Kidney (tissue), 13 donors: ENCODE measurements at regions not wholly inside any gene's neighbourhood (a gene's known extent, or its start where the extent isn't known, plus 50 kb on each side); places are given as distances from the start of the nearest gene placed in this dataset.

Experiments
- DNase-seq, 5 donors: peaks; one replicate each; pipeline ENCODE4 v3.0.0-alpha.2; 2013 to 2020
- FAIRE-seq: peaks from 2 replicates; lab custom pipeline; 2012; peaks lifted over from hg19 to GRCh38; lab: Jason Lieb, UNC
- H3K27ac ChIP-seq, 2 donors: one replicate each; pipeline ENCODE4 v1.7.0; 2013; ENCODE audit warnings: low read depth in 2 of 2, low read length in 2 of 2, inconsistent platforms in 1 of 2
- H3K27me3 ChIP-seq: one replicate; pipeline ENCODE4 v1.7.1; 2013; ENCODE audit warnings: low read length, inconsistent platforms; ENCODE audit not compliant: control insufficient read depth, insufficient read depth
- H3K36me3 ChIP-seq, 3 donors: one replicate each; pipeline versions ENCODE4 v1.7.0 to v1.7.1; 2013; ENCODE audit warnings: low read length in 3 of 3, control low read depth in 1 of 3, inconsistent platforms in 1 of 3; ENCODE audit not compliant: insufficient read depth in 3 of 3, control insufficient read depth in 2 of 3
- H3K4me1 ChIP-seq, 3 donors: one replicate each; pipeline versions ENCODE4 v1.7.0 to v1.7.1; 2013; ENCODE audit warnings: low read length in 3 of 3, inconsistent platforms in 1 of 3, low read depth in 1 of 3; ENCODE audit not compliant: control insufficient read depth in 2 of 3, insufficient read depth in 2 of 3
- H3K4me3 ChIP-seq, 3 donors: one replicate each; pipeline versions ENCODE4 v1.7.0 to v1.8.1; 2013; ENCODE audit warnings: low read length in 3 of 3, control low read depth in 1 of 3, inconsistent platforms in 1 of 3
- H3K9ac ChIP-seq, 3 donors: one replicate each; pipeline versions ENCODE4 v1.7.0 to v1.7.1; 2013; ENCODE audit warnings: low read length in 3 of 3, control low read depth in 1 of 3, inconsistent platforms in 1 of 3
- H3K9me3 ChIP-seq, 3 donors: one replicate each; pipeline versions ENCODE4 v1.7.0 to v1.7.1; 2013; ENCODE audit warnings: low read length in 3 of 3, control low read depth in 1 of 3, inconsistent platforms in 1 of 3; ENCODE audit not compliant: control insufficient read depth in 2 of 3, insufficient read depth in 1 of 3
- intact Hi-C: fragments of 100-400 bp; cut with DNase I; formaldehyde crosslinking; loops from one replicate; pipeline ENCODE4 v1.11.1; 2022
- TF ChIP-seq, protein P1 (sequence below): IDR thresholded peaks from 3 replicates; pipeline ENCODE4 v1.5.1; 2012; ENCODE audit warnings: mild to moderate bottlenecking, moderate library complexity, borderline replicate concordance; ENCODE audit not compliant: insufficient read depth; ENCODE audit errors: extremely low read depth
- donor health status: control.
- donor health status: control.
- donor health status: control.
- donor health status: control.
- donor health status: control.
- donor health status: DM: yes; HTN: yes; CAD: no.
- donor health status: Normal renal cell carcinoma (clear cell type).

DNA sequence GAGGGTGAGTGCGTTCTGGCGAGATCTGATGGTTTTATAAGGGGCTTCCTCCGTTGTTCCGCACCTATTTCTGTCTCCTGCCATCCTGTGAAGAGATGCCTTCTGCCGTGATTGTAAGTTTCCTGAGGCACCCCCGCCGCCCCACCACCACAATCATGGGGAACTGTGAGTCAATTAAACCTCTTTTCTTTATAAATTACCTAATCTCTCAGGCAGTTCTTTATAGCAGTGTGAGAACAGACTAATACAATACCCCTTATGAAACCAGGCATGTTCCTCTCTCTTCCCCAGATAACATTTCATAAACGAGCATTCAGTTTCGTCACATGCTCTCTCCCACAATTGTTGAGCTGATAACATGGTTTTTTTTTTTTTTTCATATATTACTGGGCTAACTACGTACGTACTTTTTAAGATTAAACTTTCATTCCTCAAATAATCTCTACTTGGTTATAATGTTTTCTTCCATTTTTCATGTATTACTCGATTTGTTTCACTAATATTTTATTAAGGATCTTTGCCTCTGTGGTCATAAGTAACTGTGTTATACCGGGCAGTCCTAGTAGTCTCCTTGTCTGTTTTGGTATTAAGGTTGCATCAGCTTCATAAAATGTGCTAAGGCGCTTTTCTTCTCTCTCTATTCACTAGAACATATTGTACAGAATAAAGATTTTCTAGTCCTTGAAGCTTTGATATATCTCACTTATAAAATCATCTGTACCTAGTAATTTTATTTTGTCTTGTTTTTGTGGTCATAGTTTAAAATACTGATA, 64.9 kb upstream of the MVB12B start:
- no peaks in the 10 kb centered on the region for H3K4me1 ChIP-seq
- no peaks in the 10 kb centered on the region for H3K36me3 ChIP-seq
- no peak overlapping the region for H3K9ac ChIP-seq
- DNase-seq (no peak), FAIRE-seq (no peak)
- H3K27ac ChIP-seq: no peak overlapping the region
- H3K9me3 ChIP-seq: no peaks in the 10 kb centered on the region
- intact Hi-C loops: no loop called here
- H3K4me3 ChIP-seq: no peak overlapping the region
- TF ChIP-seq, protein P1, sequence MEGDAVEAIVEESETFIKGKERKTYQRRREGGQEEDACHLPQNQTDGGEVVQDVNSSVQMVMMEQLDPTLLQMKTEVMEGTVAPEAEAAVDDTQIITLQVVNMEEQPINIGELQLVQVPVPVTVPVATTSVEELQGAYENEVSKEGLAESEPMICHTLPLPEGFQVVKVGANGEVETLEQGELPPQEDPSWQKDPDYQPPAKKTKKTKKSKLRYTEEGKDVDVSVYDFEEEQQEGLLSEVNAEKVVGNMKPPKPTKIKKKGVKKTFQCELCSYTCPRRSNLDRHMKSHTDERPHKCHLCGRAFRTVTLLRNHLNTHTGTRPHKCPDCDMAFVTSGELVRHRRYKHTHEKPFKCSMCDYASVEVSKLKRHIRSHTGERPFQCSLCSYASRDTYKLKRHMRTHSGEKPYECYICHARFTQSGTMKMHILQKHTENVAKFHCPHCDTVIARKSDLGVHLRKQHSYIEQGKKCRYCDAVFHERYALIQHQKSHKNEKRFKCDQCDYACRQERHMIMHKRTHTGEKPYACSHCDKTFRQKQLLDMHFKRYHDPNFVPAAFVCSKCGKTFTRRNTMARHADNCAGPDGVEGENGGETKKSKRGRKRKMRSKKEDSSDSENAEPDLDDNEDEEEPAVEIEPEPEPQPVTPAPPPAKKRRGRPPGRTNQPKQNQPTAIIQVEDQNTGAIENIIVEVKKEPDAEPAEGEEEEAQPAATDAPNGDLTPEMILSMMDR: no peak
- no peaks in the 10 kb centered on the region for H3K27me3 ChIP-seq

DNA sequence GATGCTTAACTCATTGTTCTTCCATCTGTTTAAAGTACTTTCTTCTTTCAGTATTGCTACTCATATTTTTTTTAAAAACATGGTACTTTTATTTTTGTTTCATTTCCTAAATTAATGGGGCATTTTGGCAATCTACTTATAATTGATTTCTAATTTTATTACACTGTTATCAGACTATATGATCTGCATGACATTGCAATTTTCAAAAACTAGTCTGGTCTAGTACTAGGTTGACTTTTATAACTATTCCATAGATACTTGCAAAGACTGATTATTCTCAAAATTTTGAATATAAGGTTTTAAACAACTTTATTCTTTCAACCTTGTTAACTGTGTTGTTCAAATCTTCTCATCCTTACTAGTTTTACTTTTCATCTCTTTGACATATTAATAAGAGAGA, 63.9 kb upstream of the MVB12B start:
- no peaks in the 10 kb centered on the region for H3K36me3 ChIP-seq
- H3K4me3 ChIP-seq: no peak overlapping the region
- TF ChIP-seq, protein P1: no peak
- no peak for FAIRE-seq
- no peak overlapping the region for H3K27ac ChIP-seq
- H3K9me3 ChIP-seq: no peaks in the 10 kb centered on the region
- H3K27me3 ChIP-seq: no peaks in the 10 kb centered on the region
- DNase-seq: no peak
- H3K4me1 ChIP-seq: no peaks in the 10 kb centered on the region
- intact Hi-C loops: no loop called here
- no peak overlapping the region for H3K9ac ChIP-seq

DNA sequence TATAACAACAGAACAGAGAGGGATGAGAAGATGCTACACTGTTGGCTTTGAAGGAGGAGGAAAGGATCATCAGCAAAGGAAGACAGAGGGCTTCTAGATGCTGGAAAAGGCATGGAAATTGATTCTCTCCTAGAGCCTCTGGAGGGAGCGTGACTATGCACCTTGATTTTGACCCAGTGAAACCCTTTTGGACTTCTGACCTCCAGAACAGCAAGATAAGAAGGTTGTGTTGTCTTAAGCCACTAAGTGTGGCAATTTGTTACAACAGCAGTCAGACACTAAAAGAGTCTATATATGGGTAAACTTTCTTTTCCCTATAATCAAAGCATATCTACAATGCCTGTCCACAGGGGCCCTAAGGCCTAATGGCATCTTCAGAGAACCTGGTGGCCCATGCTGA, 56.1 kb upstream of the MVB12B start:
- H3K27ac ChIP-seq: no peak overlapping the region
- no peak overlapping the region for H3K4me3 ChIP-seq
- TF ChIP-seq, protein P1: no peak
- no peaks in the 10 kb centered on the region for H3K36me3 ChIP-seq
- no peak for DNase-seq
- no peaks in the 10 kb centered on the region for H3K4me1 ChIP-seq
- FAIRE-seq: no peak
- no peak overlapping the region for H3K9ac ChIP-seq
- H3K27me3 ChIP-seq: no peaks in the 10 kb centered on the region
- intact Hi-C loops: no loop called here
- peaks cover 0 to 3% (median 2%) of the 10 kb centered on the region in 3 donors for H3K9me3 ChIP-seq
